Stimulated activated CD4-positive, alpha-beta T cell treated with anti-CD3 and anti-CD28 coated beads, Interleukin-15, amount 100 ng/mL, for 1 hour (primary cell): ENCODE measurements at regions not wholly inside any gene's neighbourhood (a gene's known extent, or its start where the extent isn't known, plus 50 kb on each side); places are given as distances from the start of the nearest gene placed in this dataset.

ENCODE experiments used
- DNase-seq, 2 donors: peaks; one replicate each; pipeline ENCODE4 v3.0.0-alpha.2; 2020; ENCODE audit warnings: low read depth in 1 of 2, low spot score in 1 of 2

DNA sequence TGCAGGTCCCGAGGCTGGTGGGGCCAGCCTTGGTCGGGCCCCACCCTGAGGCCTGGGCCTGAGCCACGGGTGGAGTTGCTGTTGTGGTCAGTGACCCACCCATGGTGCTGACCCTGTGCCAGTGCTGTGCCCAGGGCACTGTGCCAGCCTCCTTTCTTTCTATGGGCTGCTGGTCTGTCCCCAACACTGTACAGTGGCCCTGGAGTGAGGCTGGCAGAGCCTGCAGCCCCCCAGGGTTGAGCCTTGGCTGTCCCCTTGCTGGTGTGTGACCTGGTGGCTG, 1235.7 kb downstream of the BRD1 start:
- DNase-seq, result no peak

DNA sequence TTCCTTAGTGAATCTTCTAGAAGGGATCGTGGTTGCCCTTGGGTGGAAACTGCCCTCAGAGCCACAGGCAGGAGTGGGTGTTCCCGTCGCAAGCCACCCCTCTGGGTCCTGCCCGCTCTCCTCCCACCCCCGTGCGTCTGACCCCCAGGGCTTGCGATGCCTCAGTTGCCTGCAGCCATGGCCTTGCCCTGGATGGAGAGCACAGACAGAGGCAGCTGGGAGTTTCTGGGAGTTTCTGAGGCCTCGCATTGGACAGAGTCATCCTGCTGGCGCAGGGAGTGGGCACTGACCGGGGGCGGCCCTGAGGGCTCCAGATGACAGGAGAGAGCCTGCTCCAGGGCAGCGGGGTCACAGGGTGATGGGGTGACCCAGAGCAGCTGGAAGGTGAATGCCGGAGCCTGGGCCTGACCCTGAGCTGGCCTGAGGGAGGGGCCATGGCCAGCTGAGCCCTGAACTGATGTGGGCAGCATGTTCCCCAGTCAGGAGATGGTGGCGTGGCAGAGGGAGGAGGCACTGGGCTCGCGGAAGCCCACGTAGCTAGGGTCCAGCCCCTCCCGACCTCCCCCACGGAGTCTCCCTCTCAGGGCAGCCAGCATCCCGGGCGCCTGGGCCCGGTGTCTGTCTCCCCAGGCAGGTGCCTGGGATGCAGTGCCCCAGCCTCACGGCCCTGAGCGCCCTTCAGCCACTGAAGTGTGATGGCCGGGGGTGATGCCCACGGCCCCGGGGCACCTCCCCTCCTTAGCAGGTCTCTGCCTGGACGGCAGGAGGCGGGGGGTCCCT, 1236.2 kb downstream of the BRD1 start:
- no peak for DNase-seq

DNA sequence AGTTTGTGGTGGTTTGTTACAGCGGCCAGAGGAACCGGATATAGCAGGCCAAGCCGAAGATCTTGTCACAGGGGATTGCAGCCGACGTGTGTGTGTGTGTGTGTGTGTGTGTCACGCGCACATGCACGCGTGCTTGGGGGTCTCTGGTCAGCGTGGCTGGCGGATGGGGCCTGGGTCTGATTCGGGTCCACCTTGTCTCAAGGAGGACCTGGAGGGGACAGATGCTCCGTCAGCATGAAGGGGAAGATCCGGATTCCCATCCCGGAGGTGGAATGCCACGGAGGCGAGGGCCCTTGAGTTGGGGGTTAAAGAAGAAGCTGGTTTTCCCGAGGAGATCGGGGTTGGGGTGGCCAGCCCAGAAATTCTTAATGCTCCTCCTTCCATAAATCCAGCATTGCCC, 1237.8 kb downstream of the BRD1 start:
- DNase-seq, result no peak

DNA sequence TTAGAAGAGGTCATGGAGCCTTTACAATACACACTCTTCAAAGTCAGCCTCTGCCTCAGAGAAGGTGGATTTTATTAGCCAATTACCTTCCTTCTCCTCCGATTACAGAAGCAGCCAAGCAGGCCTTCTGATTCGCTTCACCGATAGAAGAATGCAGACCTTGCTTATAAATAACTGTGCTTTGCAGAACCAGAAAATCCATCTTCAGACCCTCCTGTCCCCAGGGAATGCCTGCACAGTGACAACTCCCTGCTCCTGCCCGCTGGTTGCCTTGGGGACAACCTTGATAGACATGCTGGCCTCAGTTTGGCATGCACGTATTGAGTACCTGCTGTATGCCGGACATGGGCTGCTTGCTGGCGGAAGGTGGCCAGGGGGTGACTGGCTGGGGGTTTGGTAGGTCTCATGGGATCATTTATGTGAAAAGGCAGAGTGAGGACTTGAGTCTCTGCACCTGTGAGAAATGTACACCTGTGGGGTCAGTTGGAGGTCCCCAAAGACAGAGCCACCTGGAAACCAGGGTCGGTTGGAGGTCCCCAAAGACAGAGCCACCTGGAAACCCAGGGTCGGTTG, 1238.7 kb downstream of the BRD1 start:
- DNase-seq, result no peak

DNA sequence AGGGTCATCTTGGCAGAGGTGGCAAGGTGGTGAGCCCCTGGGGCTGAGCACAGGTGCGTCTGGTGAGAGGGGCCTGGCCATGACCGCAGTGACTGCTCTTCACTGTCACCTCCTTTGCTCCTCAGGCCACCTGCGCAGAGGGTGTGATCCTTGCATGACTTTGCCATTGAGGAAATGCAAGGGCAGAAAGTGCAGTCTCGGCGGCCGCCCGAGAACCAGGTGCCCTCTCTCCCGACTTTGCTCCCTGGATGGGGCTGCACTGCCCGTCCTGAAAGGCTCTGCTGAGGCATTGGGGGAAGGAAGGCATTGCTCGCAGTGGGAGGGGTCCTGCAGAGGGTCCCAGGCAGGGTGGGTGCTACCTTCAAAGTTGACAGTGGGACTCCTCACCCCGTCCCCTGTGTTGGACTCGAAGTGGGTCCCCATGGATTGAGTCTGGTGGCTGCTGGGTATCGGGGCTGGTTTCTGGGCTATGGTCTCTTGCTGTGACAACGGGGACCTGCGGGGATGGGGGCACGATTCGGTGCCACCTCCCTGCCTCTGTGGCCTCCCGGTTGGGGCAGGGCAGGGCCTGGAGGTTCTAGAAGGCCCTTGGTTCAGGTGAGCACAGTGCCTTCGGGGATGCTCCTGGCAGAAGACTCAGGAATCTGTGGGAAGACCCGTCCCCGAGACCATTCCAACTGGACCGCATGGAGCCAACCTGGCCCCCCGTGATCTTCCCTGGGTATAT, 1239.4 kb downstream of the BRD1 start:
- DNase-seq, result no peak

DNA sequence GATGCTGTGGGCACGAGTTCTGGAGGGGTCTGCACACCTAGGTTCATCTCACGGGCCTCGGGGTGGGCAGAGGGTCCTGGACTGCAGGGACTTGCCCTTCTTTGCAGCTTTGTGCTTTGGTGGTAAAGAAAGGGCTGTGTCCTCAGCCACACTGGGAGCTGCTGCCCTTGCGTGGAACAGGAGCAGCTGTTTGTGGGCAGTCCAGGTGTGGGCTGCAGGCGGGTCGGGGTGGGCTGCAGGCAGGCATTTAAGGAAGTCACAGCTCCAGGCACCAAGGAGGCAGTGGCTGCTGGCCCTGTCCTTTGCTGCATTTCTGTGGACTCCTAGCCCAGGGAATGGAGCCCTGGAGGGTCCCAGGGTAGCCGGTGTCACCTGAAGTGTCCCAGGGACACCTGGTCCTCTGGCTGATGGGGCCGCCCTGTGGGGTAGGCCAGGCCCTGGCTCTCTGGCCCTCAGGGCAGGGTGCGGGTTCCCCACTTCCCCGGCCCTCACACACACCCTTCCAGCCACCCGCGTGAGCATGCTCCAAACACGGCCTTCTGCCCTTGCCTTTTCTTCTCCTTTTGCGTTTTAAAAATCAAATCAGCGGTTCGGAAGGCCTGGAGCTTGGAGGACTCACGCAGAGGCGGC, 1240.3 kb downstream of the BRD1 start:
- DNase-seq, result no peak

DNA sequence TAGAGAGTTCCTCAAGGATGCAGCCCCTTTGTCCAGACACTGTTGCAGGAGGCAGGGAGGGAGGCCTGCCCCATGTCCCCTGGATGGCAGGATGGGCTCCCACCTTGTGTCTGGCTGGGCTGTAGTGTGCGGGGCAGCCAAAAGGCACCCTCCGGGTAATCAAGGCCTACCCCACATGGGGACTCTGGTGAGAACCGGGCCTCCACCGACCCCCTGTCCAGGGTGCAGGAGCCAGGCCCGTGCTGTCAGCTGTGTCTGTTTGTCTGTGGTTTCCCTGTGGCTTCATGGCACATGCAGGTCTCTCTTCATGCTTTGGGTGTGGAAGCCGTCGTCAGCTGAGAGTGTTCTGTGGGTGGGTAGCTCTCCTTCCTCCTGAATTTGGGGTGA, 1240.9 kb downstream of the BRD1 start:
- DNase-seq, result no peak

DNA sequence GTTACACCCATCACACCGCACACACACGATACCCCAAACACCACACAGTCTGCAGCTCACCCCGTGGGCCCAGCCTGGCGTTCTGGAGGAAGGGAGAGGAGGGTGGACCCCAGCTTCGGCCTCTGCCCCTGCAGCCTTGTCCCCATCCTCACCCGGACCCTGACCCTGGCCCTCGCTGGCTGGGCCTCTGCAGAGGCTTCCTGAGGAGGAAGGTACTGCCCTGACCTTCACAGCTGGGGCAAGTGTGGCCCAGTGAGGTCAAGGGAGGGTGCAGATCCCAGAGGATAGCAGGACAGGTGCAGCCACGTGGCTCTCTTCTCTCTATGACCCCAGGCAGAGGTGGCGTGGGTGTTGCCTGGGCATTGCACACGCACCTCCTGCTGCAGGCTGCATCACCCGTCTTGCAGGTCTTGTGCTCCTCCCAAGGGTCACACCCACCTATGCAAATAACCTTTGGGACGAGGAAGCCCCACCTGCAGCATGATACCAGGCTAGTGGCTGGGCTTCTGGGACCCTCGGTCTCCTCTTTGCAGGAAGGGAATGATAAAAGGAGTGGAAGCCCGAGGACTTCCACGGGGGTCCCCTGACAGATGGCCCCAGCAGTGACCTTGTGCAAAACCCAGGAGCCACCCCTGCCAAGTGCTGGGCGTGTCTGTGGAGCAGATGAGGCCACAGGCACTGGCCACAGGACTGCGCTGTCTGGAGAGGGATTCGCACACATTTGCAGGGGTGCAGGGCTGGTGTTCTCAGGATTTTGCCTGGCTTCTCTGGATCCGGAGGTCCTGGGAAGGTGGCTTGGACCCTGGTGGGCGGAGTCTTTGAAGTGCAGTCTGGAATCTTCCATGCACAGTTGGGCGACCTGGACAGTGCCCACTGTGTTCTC, 1241.5 kb downstream of the BRD1 start:
- DNase-seq, result no peak

DNA sequence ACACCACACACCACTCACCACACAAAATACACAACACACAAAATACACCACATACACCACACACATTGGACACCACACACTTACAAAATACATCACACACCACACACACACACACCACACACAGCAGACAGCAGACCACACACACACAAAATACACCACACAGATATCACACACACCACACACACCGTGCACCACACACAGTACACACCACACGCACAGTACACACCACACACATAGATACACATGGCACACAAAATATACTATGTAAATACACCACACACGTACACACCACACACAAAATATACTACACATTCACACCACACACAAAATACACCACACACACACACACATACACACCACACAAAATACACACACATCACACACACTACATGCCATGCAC, 1243.5 kb downstream of the BRD1 start:
- no peak for DNase-seq

DNA sequence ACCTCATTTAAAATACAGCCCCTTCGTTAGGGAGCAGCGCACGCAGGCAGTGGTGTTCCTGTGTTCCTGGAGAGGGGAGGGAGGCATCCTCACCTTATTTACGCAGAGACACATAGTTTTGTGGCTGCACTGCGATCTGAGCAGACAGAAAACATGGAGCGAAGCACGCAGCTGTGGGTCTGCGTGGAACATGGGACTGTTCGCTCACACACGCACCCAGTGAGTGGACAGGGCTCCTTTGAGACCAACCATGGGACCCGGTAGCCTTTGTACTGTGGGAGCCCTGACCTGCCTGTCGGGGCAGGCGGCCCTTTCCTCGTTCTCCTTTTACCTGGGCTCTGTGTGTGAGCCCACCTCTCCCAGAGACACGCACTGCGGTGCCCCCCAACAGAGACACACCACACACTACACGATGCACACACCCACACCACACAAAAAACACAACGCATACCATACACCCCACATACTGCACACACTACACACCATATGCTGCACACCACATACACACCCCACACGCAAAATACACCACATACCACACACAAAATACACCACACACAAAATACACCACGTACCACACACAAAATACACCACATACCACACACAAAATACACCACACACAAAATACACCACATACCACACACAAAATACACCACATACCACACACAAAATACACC, 1245.7 kb downstream of the BRD1 start:
- no peak for DNase-seq

DNA sequence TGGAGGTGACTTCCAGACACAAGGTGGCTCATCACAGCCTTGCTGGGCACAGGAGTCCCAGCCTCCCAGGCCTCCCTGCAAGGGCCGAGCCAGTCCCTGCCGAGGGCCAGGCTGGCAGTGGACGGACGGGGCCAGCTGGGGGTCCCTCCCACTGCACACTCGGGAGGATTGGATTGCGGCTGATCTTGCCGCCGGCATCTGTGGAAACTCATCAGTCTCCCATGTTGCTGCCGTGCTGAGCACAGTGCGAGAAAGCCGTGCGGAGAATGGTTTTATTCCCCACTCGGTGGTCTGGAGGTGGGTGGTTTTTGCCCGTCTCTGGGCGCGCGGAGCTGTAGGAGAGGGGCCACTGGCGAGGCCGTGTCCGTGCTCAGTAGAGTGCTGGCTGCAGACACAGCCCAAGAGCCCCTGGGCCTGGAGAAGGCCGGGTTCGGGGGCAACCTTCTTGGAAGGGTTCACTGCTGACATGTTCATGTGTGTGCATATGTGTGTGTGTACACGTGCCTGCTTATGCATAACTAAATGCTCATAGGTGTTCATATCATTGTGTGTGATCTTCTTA, 1246.4 kb downstream of the BRD1 start:
- no peak for DNase-seq

DNA sequence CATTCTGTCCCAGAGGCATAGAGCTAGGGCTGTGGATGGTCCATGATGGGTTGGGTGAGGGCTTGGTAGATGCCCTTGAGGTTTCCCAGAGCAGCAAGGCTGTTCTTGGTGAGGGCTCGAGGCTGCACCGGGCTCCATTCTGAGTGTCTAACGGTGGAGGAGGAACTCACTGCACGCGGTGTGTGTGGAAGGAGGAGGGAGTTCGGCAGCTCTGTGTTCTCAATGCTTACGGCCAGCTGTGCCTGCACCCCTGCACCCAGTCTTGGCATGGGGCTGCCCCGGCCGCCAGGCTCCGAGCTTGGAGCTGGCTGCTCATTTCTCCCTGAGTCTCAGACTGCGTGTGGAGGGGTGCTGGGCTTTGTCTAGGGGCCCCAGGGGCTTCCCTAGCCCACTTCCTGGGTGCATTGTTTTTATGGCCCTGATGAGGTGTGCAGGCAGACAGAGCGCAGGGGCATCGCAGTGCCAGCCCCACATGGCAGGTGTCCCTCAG, 1247.1 kb downstream of the BRD1 start:
- DNase-seq, result no peak

DNA sequence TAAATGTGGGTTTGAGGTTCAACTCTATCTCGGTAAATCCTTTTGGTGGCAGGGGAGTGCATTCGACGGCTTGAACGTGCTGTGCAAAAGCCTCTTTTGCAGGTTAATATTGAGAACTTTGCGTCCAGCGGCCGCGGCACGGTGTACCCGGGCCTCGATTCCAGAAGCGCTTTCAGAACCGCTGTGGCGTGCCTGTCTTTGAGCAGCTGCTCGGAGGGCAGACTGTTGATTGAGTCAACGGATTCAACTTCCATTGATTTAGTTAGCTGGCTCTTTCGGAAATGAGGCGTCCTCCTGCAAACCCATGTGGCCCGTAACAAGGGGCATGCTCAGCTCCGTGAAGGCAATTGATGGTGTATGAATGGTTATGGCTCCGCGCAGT, 1247.8 kb downstream of the BRD1 start:
- DNase-seq, result no peak

DNA sequence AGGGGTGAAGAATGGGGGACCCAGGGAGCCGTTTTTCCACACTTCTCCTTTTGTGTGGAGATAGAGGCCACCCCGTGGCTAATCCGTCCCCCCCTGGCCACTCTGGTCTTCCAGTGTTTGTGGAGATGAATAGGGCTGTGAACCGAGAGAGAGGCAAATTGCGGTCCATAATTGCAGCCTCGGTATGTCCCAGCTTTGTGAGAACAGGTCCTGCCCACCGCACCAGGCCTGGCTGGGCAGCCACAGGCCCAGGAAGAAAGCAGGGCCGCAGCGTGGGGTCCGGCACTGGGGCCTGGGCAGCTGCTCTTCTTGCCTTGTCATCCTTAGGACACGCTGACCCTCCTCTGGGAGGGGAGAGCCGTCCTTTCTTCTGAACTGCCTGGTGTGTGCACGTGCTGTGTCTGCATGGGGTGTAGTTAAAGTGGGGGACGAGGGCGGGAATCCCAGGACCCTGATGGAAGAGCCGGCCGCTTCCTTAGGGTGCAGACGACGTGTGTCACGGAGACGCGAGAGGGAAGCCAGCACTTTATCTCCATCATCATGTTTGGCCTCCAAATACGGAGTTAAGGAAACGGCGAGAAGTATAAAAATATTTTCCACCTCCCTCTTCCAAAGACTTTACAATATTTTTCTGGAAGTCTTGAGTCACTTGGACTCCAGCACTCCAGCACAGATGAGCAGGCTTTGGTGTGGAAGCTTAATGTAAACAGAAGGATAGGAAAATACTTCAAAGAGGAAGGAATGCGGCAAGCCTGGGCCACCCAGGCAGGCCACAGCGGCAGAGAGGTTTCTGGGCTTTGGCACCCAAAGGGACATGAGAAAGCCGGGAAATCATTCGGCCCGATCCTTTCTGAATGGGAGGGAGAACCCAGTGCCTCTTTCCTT, 1248.4 kb downstream of the BRD1 start:
- no peak for DNase-seq

DNA sequence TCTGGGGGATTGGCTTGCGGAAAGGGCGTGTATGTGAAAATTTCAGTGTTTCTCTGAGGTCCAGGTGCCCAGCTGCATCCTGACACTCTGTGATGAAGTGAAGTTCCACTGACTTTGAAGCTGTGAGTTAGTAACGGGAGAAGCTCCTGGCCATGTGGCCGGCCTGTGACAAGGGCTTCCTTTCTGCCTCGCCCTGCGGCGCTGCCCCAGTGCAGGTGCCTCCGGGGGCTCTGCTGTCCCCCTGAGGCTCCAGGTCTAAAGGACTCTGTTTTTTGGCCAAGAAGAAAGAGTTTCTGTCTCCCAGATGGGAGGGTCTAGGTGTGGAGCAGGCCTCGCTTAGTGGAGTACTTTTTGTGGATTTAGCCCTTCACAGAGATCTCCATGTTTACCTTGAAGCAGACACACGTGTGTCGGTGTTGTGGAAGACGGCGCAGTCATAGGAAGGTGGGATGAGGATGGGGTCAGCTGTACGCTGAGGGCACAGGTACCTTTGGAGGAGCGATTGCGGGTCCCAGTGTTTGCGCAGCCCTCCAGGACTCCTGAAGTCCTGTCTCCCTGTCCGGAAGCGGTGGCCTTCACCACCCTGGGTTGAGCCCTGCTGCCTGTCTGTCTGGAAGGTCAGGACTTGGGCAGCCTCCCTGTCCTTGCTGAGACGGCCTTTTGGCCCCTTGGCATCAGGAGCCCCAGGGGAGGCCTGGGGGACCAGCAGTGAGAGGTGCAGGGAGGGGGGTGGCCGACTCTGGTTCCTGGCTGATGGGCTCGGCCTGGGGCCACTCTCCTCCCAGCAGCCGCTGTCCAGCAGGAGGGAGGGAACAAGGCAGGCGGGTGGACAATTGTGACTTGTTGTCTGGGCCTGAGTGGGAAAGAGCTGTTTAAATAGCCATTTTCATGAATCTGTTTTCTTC, 1249.3 kb downstream of the BRD1 start:
- no peak for DNase-seq

DNA sequence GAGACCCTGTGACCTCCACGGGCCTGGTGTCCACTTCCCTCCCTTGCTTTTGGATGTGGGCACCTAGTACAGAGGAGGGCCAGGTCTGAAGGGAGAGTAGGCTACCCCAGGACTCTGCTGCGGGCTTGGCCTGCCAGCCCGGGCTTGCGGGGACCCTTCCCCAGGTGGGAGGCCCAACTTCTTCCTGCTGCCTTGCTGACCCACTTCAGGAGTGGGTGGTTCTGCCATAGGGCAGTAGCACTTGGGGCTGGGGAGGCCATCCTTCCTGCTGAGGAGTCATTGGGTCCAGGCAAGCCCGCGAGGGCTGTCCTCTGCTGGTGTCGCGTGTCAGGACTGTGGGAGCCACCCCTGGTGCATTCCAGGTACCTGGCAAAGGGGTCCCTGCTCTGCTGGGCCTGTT, 1250.0 kb downstream of the BRD1 start:
- DNase-seq, result no peak

DNA sequence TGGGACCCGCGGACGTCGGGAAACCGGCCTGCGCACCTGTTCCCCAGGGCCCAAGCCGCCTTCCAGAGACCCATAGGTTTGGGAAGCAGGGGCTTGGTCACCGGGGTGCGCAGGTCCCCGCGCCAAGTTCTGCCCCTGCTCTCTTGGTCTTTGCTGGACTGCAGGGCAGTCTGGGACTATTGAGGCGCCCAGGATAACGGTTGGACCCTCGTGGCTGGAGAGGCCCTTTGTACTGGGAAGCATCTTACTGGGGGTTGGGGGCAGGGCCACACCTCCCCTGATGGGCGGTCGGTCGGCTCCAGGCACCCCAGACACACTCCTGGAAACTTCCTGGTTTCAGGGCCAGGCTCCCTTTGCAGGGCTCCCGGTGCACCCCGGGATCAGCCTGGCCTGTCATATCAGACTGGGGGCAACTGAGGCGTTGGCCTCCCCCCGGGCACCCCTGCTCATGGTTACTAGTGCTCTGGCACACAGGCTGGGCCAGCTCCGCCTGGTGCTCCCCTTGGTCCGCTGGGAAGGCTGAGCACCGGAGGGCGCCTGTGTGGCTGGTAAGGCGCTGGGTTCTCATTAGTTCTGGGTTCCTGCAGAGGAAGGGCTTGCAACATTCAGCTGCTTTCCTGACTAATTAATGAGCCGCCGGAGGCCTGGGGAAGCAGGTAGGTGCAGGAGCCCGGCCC, 1250.5 kb downstream of the BRD1 start:
- DNase-seq, result no peak
